H1 (cell line): ENCODE measurements at regions not wholly inside any gene's neighbourhood (a gene's known extent, or its start where the extent isn't known, plus 50 kb on each side); places are given as distances from the start of the nearest gene placed in this dataset.

Experiments
- POLR2A ChIP-seq, 2 experiments: IDR thresholded peaks; 1 replicate in 1 of 2; 2 replicates in 1 of 2; pipeline ENCODE4 v1.6.1; 2011; ENCODE audit warnings: low read depth in 2 of 2, low read length in 2 of 2, mild to moderate bottlenecking in 2 of 2; ENCODE audit errors: control extremely low read depth in 1 of 2
- SP1 ChIP-seq: IDR thresholded peaks from 2 replicates; pipeline ENCODE4 v1.6.1; 2011; ENCODE audit warnings: low read depth, low read length
- TAF7 ChIP-seq: optimal IDR thresholded peaks from 2 replicates; pipeline ENCODE3; 2011; ENCODE audit warnings: low read depth, mild to moderate bottlenecking, inconsistent platforms, low read length, moderate library complexity, borderline replicate concordance
- TF ChIP-seq, protein P1 (sequence below), 3 experiments: IDR thresholded peaks; 1 replicate in 2 of 3; 2 replicates in 1 of 3; pipeline versions ENCODE4 v1.5.1 to v1.6.1; 2011; ENCODE audit warnings: low read length in 3 of 3, mild to moderate bottlenecking in 3 of 3, inconsistent platforms in 2 of 3, low read depth in 1 of 3, moderate library complexity in 1 of 3; ENCODE audit not compliant: insufficient read depth in 1 of 3; ENCODE audit errors: control extremely low read depth in 1 of 3

DNA sequence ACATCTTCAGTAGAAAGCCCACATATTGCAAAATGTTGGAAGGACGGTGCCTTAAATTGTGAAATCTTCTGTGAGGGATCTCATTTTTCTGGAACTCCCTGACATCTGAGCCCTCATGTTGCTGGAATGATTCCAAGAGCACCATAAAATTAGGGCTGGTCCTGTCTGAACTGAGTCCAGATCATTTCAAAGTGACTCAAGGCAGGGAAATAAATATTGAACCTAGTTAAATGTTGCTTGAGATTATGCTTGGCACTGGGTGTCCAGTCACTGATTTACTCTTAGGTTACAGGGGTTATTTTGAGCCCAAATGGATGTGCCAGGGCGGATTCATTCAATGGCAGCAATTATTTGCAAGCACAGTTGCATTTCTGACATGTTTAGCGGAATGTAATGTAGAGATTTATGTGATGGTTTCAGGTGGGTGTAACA, 437.0 kb downstream of the PIK3R1 start:
- TF ChIP-seq TAF7 (no peak), POLR2A (IDR thresholded peaks at IDR 0.05; ENCODE audit: control extremely low read depth in 1 of 2, low read depth in 2 of 2, low read length in 2 of 2) (no peak), SP1 (no peak)
- TF ChIP-seq, protein P1, sequence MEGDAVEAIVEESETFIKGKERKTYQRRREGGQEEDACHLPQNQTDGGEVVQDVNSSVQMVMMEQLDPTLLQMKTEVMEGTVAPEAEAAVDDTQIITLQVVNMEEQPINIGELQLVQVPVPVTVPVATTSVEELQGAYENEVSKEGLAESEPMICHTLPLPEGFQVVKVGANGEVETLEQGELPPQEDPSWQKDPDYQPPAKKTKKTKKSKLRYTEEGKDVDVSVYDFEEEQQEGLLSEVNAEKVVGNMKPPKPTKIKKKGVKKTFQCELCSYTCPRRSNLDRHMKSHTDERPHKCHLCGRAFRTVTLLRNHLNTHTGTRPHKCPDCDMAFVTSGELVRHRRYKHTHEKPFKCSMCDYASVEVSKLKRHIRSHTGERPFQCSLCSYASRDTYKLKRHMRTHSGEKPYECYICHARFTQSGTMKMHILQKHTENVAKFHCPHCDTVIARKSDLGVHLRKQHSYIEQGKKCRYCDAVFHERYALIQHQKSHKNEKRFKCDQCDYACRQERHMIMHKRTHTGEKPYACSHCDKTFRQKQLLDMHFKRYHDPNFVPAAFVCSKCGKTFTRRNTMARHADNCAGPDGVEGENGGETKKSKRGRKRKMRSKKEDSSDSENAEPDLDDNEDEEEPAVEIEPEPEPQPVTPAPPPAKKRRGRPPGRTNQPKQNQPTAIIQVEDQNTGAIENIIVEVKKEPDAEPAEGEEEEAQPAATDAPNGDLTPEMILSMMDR (IDR thresholded peaks at IDR 0.05; ENCODE audit: control extremely low read depth in 1 of 3, insufficient read depth in 1 of 3, low read depth in 1 of 3, low read length in 3 of 3): no peak
